OCI-LY3 (cell line): ENCODE measurements at regions not wholly inside any gene's neighbourhood (a gene's known extent, or its start where the extent isn't known, plus 50 kb on each side); places are given as distances from the start of the nearest gene placed in this dataset.

Experiments
- H2AFZ ChIP-seq: fragments of 200-600, 300-600 bp; shearing (Covaris generic); 2 replicates; pipeline ENCODE4 v1.6.0; 2014; ENCODE audit warnings: antibody characterized with exemption, low read depth, low read length
- H3K27ac ChIP-seq: fragments of 200-600, 300-600 bp; sonication (generic); 2 replicates; pipeline ENCODE4 v1.5.1; 2014; ENCODE audit warnings: mild to moderate bottlenecking, low read length, moderate library complexity, mixed read lengths
- H3K27me3 ChIP-seq: fragments of 200-600, 300-600 bp; sonication (generic); 2 replicates; pipeline ENCODE4 v1.6.1; 2014; ENCODE audit warnings: low read depth, low read length, mixed read lengths
- H3K36me3 ChIP-seq: fragments of 200-600, 300-600 bp; sonication (generic); replicated peaks from 2 replicates; pipeline ENCODE3; 2014; ENCODE audit warnings: low read depth, low read length, mixed read lengths
- H3K4me1 ChIP-seq: fragments of 300-600, 200-600 bp; sonication (generic); 2 replicates; pipeline ENCODE4 v1.6.1; 2014; ENCODE audit warnings: low read length, mixed read lengths
- H3K4me2 ChIP-seq: fragments of 200-600, 300-600 bp; sonication (generic); 2 replicates; pipeline ENCODE4 v1.6.1; 2014; ENCODE audit warnings: low read length, mixed read lengths
- H3K4me3 ChIP-seq: fragments of 300-600, 200-600 bp; sonication (generic); 2 replicates; pipeline ENCODE4 v1.5.1; 2014; ENCODE audit warnings: antibody characterized with exemption, mild to moderate bottlenecking, low read length, moderate library complexity
- H3K79me2 ChIP-seq: fragments of 300-600, 200-600 bp; shearing (Covaris generic); 2 replicates; pipeline ENCODE4 v1.6.1; 2014; ENCODE audit warnings: mild to moderate bottlenecking, low read length, mixed read lengths
- H3K9ac ChIP-seq: fragments of 300-600, 200-600 bp; shearing (Covaris generic); 2 replicates; pipeline ENCODE4 v1.6.0; 2014; ENCODE audit warnings: mild to moderate bottlenecking, low read length, moderate library complexity
- H3K9me3 ChIP-seq: fragments of 200-600, 300-600 bp; shearing (Covaris generic); 2 replicates; pipeline ENCODE4 v1.6.1; 2014; ENCODE audit warnings: low read length, mixed read lengths; ENCODE audit not compliant: insufficient read depth
- H4K20me1 ChIP-seq: fragments of 200-600, 300-600 bp; sonication (generic); 2 replicates; pipeline ENCODE4 v1.6.1; 2016; ENCODE audit warnings: low read length, mixed read lengths; ENCODE audit not compliant: insufficient read depth
- CTCF ChIP-seq: fragments of 200-600, 300-600 bp; sonication (generic); IDR thresholded peaks from 2 replicates; pipeline ENCODE4 v1.5.1; 2014; ENCODE audit warnings: antibody characterized with exemption, low read length, low read depth
- EZH2phosphoT487 ChIP-seq: fragments of 200-600 bp; shearing (Covaris generic); IDR thresholded peaks from 2 replicates; pipeline ENCODE4 v1.6.1; 2018; ENCODE audit warnings: antibody characterized with exemption, mixed run types, low read depth

GRCh38 chr10:84668186-84668763 is 339.9 kb downstream of the CCSER2 start:
- Histone ChIP-seq H3K4me1 (no peaks in the 10 kb centered on the region), H3K36me3 (no peaks in the 10 kb centered on the region), H3K9me3 (no peaks in the 10 kb centered on the region), H4K20me1 (no peaks in the 10 kb centered on the region), H3K4me3 (no peak overlapping the region), H3K4me2 (no peak overlapping the region), H3K79me2 (no peaks in the 10 kb centered on the region), H3K27ac (no peak overlapping the region), H3K27me3 (no peaks in the 10 kb centered on the region), H2AFZ (no peak overlapping the region), H3K9ac (no peak overlapping the region)
- TF ChIP-seq CTCF (no peak), EZH2phosphoT487 (no peak)

- Histone ChIP-seq H3K4me2 (no peak overlapping the region), H2AFZ (no peak overlapping the region), H3K27ac (no peak overlapping the region), H3K4me3 (no peak overlapping the region), H3K27me3 (no peaks in the 10 kb centered on the region), H3K9me3 (no peaks in the 10 kb centered on the region), H3K9ac (no peak overlapping the region), H4K20me1 (no peaks in the 10 kb centered on the region), H3K79me2 (no peaks in the 10 kb centered on the region), H3K36me3 (no peaks in the 10 kb centered on the region), H3K4me1 (0 out of 2 replicates have a peak, but pooled peaks cover 3% of the 10 kb centered on the region)
- TF ChIP-seq CTCF: no peak
- no peak for TF ChIP-seq EZH2phosphoT487
These were observed 346.7 kb downstream of the CCSER2 start for GRCh38 chr10:84675060-84675459.

GRCh38 chr10:84676536-84676935 is 348.1 kb downstream of the CCSER2 start:
- Histone ChIP-seq H3K9me3 (no peaks in the 10 kb centered on the region), H3K4me1 (0 out of 2 replicates have a peak, but pooled peaks cover 3% of the 10 kb centered on the region), H3K4me2 (no peak overlapping the region), H3K9ac (no peak overlapping the region), H3K79me2 (no peaks in the 10 kb centered on the region), H4K20me1 (no peaks in the 10 kb centered on the region), H3K4me3 (no peak overlapping the region), H3K27me3 (no peaks in the 10 kb centered on the region), H3K36me3 (no peaks in the 10 kb centered on the region), H2AFZ (no peak overlapping the region), H3K27ac (no peak overlapping the region)
- TF ChIP-seq CTCF (no peak), EZH2phosphoT487 (no peak)

GRCh38 chr10:84681781-84682180 is 353.4 kb downstream of the CCSER2 start:
- H3K27ac ChIP-seq: no peak overlapping the region
- no peak for TF ChIP-seq CTCF
- no peak for TF ChIP-seq EZH2phosphoT487
- no peak overlapping the region for H2AFZ ChIP-seq
- H3K27me3 ChIP-seq: no peaks in the 10 kb centered on the region
- no peak overlapping the region for H3K4me3 ChIP-seq
- H3K4me1 ChIP-seq: no peaks in the 10 kb centered on the region
- H3K9me3 ChIP-seq: no peaks in the 10 kb centered on the region
- H4K20me1 ChIP-seq: no peaks in the 10 kb centered on the region
- H3K4me2 ChIP-seq: no peak overlapping the region
- no peaks in the 10 kb centered on the region for H3K36me3 ChIP-seq
- no peak overlapping the region for H3K9ac ChIP-seq
- no peaks in the 10 kb centered on the region for H3K79me2 ChIP-seq
